Panc1 (cell line): ENCODE measurements at regions not wholly inside any gene's neighbourhood (a gene's known extent, or its start where the extent isn't known, plus 50 kb on each side); places are given as distances from the start of the nearest gene placed in this dataset.
"Not testable (repeated sequence)": the region's sequence is repeated elsewhere in the genome, so short reads cannot be mapped to it uniquely, and the experiment has no call there.

Experiments used
- ATAC-seq: fragments of 200-7000 bp; cut with Tn5 transposase; 2 replicates; pipeline ENCODE4 v1.9.1; 2020; ENCODE audit warnings: mild to moderate bottlenecking, moderate library complexity
- BruUV-seq: library from RNA; stranded (reverse); fragments of 400-500 nt; replicated peaks from 2 replicates; lab custom pipeline; 2021; lab: Mats Ljungman, UMichigan
- CTCF ChIA-PET: fragments of 300-600 bp; sonication (Branson Sonifier 250); formaldehyde crosslinking; loops from one replicate; lab custom pipeline; 2022; ENCODE audit warnings: antibody characterized with exemption; lab: Charles Lee
- POLR2A ChIA-PET: fragments of 300-600 bp; sonication (Branson Sonifier 250); formaldehyde crosslinking; loops from one replicate; lab custom pipeline; 2022; ENCODE audit warnings: antibody characterized with exemption; lab: Charles Lee
- DNase-seq: peaks from one replicate; pipeline ENCODE4 v3.0.0-alpha.2; 2010; ENCODE audit warnings: low read depth, low spot score
- H3K27ac ChIP-seq: 2 replicates; pipeline ENCODE4 v1.5.1; 2011; ENCODE audit warnings: mild to moderate bottlenecking, low read length, inconsistent platforms
- H3K27me3 ChIP-seq: fragments of 200-500 bp; sonication (Bioruptor generic); 2 replicates; pipeline ENCODE4 v1.6.0; 2014; ENCODE audit warnings: low read length, inconsistent platforms; ENCODE audit not compliant: control insufficient read depth, insufficient read depth
- H3K36me3 ChIP-seq: fragments of 200-500 bp; sonication (Bioruptor generic); 2 replicates; pipeline ENCODE4 v1.5.1; 2014; ENCODE audit warnings: inconsistent platforms, mild to moderate bottlenecking, low read length, moderate library complexity; ENCODE audit not compliant: control insufficient read depth, insufficient read depth
- H3K4me1 ChIP-seq: 2 replicates; pipeline ENCODE4 v1.5.1; 2011; ENCODE audit warnings: inconsistent platforms, mild to moderate bottlenecking, low read length, moderate library complexity; ENCODE audit not compliant: control insufficient read depth, insufficient read depth
- H3K4me3 ChIP-seq, 2 experiments: 2 replicates each; pipeline ENCODE4 v1.5.1; 2011 to 2012; ENCODE audit warnings: low read depth in 2 of 2, low read length in 2 of 2, mild to moderate bottlenecking in 2 of 2, inconsistent platforms in 1 of 2, moderate library complexity in 1 of 2
- H3K9me3 ChIP-seq: fragments of 200-500 bp; sonication (Bioruptor generic); 2 replicates; pipeline ENCODE4 v1.5.1; 2014; ENCODE audit warnings: low read depth, mild to moderate bottlenecking, inconsistent platforms, low read length, moderate library complexity; ENCODE audit not compliant: control insufficient read depth, insufficient read depth
- CTCF ChIP-seq: fragments of 450-650 bp; IDR thresholded peaks from 2 replicates; pipeline ENCODE4 v1.5.1; 2017; ENCODE audit warnings: mild to moderate bottlenecking
- POLR2AphosphoS5 ChIP-seq: IDR thresholded peaks from 2 replicates; pipeline ENCODE4 v1.6.1; 2012; ENCODE audit warnings: mild to moderate bottlenecking, low read depth, low read length, moderate library complexity
- REST ChIP-seq, 2 experiments: IDR thresholded peaks; 2 replicates each; pipeline ENCODE4 v1.6.1; 2011 to 2012; ENCODE audit warnings: low read depth in 2 of 2, control low read depth in 1 of 2, low read length in 1 of 2, mild to moderate bottlenecking in 1 of 2, moderate library complexity in 1 of 2; ENCODE audit not compliant: insufficient read depth in 1 of 2
- SIN3A ChIP-seq: IDR thresholded peaks from 2 replicates; pipeline ENCODE4 v1.6.1; 2012; ENCODE audit warnings: low read depth, mild to moderate bottlenecking, low read length, moderate library complexity, borderline replicate concordance; ENCODE audit not compliant: insufficient read depth
- TCF7L2 ChIP-seq: IDR thresholded peaks from 2 replicates; pipeline ENCODE4 v1.6.1; 2011; ENCODE audit warnings: mild to moderate bottlenecking, low read depth, low read length, inconsistent platforms
- in situ Hi-C: cut with HindIII; loops from 2 replicates; pipeline ENCODE4 v1.10.0; 2016; ENCODE audit warnings: low sequenced_read_pairs, low pct_unique_long_range_greater_than_20kb
- intact Hi-C: fragments of 100-400 bp; cut with micrococcal nuclease; formaldehyde crosslinking; loops from one replicate; pipeline ENCODE4 v1.10.0; 2022; ENCODE audit not compliant: unreplicated experiment

- intact Hi-C loops = no loop called here
- no peaks in the 10 kb centered on the region for H3K36me3 ChIP-seq
- no peaks in the 10 kb centered on the region for H3K4me1 ChIP-seq
- POLR2A ChIA-PET = no interaction called here
- H3K4me3 ChIP-seq = no peak overlapping the region
- no peaks in the 10 kb centered on the region for H3K9me3 ChIP-seq
- CTCF ChIA-PET = no interaction called here
- ATAC-seq = no peak
- H3K27me3 ChIP-seq = no peaks in the 10 kb centered on the region
- TF ChIP-seq CTCF = no peak
- no peak for TF ChIP-seq TCF7L2
- no peak for TF ChIP-seq REST (IDR thresholded peaks at IDR 0.05; ENCODE audit: insufficient read depth in 1 of 2, low read depth in 2 of 2, low read length in 1 of 2)
- no peak for TF ChIP-seq POLR2AphosphoS5
- no TSS peak for BruUV-seq
- H3K27ac ChIP-seq = no peak overlapping the region
- in situ Hi-C loops = no loop called here
- no peak for DNase-seq
Observed at GRCh38 chr2:153589586-153589985, 111.0 kb upstream of the RPRM start.

- H3K4me3 ChIP-seq, BruUV-seq, H3K9me3 ChIP-seq, H3K36me3 ChIP-seq, DNase-seq, ATAC-seq, H3K27me3 ChIP-seq, in situ Hi-C loops, POLR2A ChIA-PET, H3K4me1 ChIP-seq, H3K27ac ChIP-seq, CTCF ChIA-PET, intact Hi-C loops: not testable (repeated sequence)
Observed at GRCh38 chr2:153593086-153593485, 114.5 kb upstream of the RPRM start.

GRCh38 chr2:153595939-153596338, 117.4 kb upstream of the RPRM start:
- ChIA-PET POLR2A (no interaction called here), CTCF (no interaction called here)
- ATAC-seq (no peak), DNase-seq (peak; percentile 2)
- in situ Hi-C loops (no loop called here), intact Hi-C loops (no loop called here)
- no peaks in the 10 kb centered on the region for H3K9me3 ChIP-seq
- no TSS peak for BruUV-seq
- H3K27me3 ChIP-seq = no peaks in the 10 kb centered on the region
- no peaks in the 10 kb centered on the region for H3K4me1 ChIP-seq
- no peak overlapping the region for H3K27ac ChIP-seq
- no peak overlapping the region for H3K4me3 ChIP-seq
- no peaks in the 10 kb centered on the region for H3K36me3 ChIP-seq
- TF ChIP-seq SIN3A (no peak), TCF7L2 (no peak), POLR2AphosphoS5 (no peak), CTCF (no peak), REST (IDR thresholded peaks at IDR 0.05; ENCODE audit: insufficient read depth in 1 of 2, low read depth in 2 of 2, low read length in 1 of 2) (no peak)
